CD4-positive, CD25-positive, alpha-beta regulatory T cell (primary cell): ENCODE measurements at regions not wholly inside any gene's neighbourhood (a gene's known extent, or its start where the extent isn't known, plus 50 kb on each side); places are given as distances from the start of the nearest gene placed in this dataset.
A peak's percentile ranks its signal among the peaks of the same experiment; 100 is the strongest.

Experiments
- ATAC-seq, 2 donors: fragments of 150-1000 bp; cut with Tn5 transposase; one replicate each; pipeline ENCODE4 v1.10.0; 2021; ENCODE audit warnings: low read depth in 2 of 2, moderate number of reproducible peaks in 2 of 2, moderate library complexity in 1 of 2
- DNase-seq, 3 donors: peaks; one replicate each; pipeline versions ENCODE4 v3.0.0 to v3.0.0-alpha.2; 2012 to 2022; ENCODE audit warnings: mixed read lengths in 1 of 3
- H3K27ac ChIP-seq: one replicate; pipeline ENCODE4 v1.7.0; 2013; ENCODE audit warnings: mild to moderate bottlenecking, low read length; ENCODE audit not compliant: insufficient read depth, poor library complexity, severe bottlenecking
- H3K27me3 ChIP-seq: one replicate; pipeline ENCODE4 v1.7.0; 2013; ENCODE audit warnings: low read length; ENCODE audit not compliant: control insufficient read depth, insufficient read depth
- H3K36me3 ChIP-seq: one replicate; pipeline ENCODE4 v1.7.0; 2013; ENCODE audit warnings: mild to moderate bottlenecking, low read length, moderate library complexity; ENCODE audit not compliant: control insufficient read depth, insufficient read depth
- H3K4me1 ChIP-seq: 2 replicates; pipeline ENCODE4 v1.7.0; 2013; ENCODE audit warnings: mild to moderate bottlenecking, low read length; ENCODE audit not compliant: insufficient read depth, control insufficient read depth, poor library complexity, severe bottlenecking
- H3K4me3 ChIP-seq: one replicate; pipeline ENCODE4 v1.7.0; 2013; ENCODE audit warnings: low read depth, mild to moderate bottlenecking, low read length, moderate library complexity
- H3K9me3 ChIP-seq, 2 experiments: 1 replicate in 1 of 2; 2 replicates in 1 of 2; pipeline ENCODE4 v1.7.0; 2013; ENCODE audit warnings: low read length in 2 of 2, mild to moderate bottlenecking in 1 of 2, moderate library complexity in 1 of 2; ENCODE audit not compliant: control insufficient read depth in 2 of 2
- H3K27ac Mint-ChIP-seq, 3 donors: one replicate each; pipeline ENCODE4 v1.8.0; 2020 to 2022; ENCODE audit warnings: mild to moderate bottlenecking in 3 of 3, mixed read lengths in 3 of 3, moderate library complexity in 2 of 3
- H3K27me3 Mint-ChIP-seq: one replicate; pipeline ENCODE4 v1.8.0; 2022; ENCODE audit warnings: mild to moderate bottlenecking, mixed read lengths
- H3K36me3 Mint-ChIP-seq: one replicate; pipeline ENCODE4 v1.8.0; 2020; ENCODE audit warnings: mixed read lengths
- H3K4me1 Mint-ChIP-seq, 4 donors: one replicate each; pipeline ENCODE4 v1.8.0; 2020 to 2022; ENCODE audit warnings: mixed read lengths in 4 of 4, mild to moderate bottlenecking in 1 of 4
- H3K4me3 Mint-ChIP-seq, 4 donors: one replicate each; pipeline ENCODE4 v1.8.0; 2020 to 2022; ENCODE audit warnings: mild to moderate bottlenecking in 4 of 4, mixed read lengths in 4 of 4, moderate library complexity in 3 of 4
- H3K9me3 Mint-ChIP-seq, 7 donors: one replicate each; pipeline ENCODE4 v1.8.0; 2020 to 2022; ENCODE audit warnings: mixed read lengths in 7 of 7, mild to moderate bottlenecking in 3 of 7, moderate library complexity in 2 of 7

DNA sequence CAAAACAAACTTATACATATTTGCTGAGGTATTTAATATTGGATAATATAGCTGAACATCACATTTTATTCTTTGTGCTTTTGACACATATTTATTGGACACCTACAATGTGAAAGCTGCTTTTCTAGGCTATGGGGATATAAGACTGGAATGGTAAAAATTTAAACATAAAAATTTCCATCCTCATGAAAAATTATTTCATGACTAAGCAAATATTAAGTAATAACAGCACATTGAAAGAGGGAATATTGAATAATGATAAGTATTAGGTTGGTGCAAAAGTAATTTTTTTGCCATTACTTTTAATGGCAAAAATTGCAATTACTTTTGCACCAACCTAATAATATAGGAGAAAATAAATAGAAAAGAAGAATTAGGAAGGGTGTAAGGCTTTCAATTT is 972.5 kb upstream of the CDH8 start:
- no peak for ATAC-seq
- Mint-ChIP-seq H3K4me1 (no peaks in the 10 kb centered on the region), H3K36me3 (no peaks in the 10 kb centered on the region), H3K9me3 (peaks cover 7 to 35% (median 16%) of the 10 kb centered on the region in 7 donors), H3K4me3 (no peak overlapping the region), H3K27me3 (no peaks in the 10 kb centered on the region), H3K27ac (no peak overlapping the region)
- Histone ChIP-seq H3K4me1 (no peaks in the 10 kb centered on the region), H3K9me3 (peaks cover 3 to 22% of the 10 kb centered on the region in 2 experiments), H3K27ac (no peak overlapping the region), H3K4me3 (no peak overlapping the region), H3K36me3 (no peaks in the 10 kb centered on the region), H3K27me3 (no peaks in the 10 kb centered on the region)
- DNase-seq, result no peak

DNA sequence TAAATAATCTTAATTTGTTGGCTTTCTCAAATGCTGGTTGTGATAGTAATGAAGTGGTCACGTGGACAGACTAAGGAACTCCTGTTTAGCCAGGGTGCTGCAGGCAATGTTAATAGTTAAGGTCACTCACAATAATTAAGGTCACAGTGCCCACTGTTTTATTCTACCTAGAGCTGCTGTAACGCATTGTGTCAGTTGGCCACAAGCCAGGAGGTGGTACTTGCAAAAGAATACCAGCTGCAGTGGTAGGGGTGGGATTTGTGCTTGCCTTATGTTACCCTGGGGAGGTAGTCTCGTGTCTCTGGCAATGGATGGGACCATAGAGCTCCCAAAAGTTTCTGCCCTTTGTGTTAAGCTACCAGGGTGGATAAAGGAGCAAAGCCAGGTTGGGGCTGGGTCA is 969.1 kb upstream of the CDH8 start:
- Mint-ChIP-seq H3K36me3 (no peaks in the 10 kb centered on the region), H3K27ac (no peak overlapping the region), H3K27me3 (no peaks in the 10 kb centered on the region), H3K4me1 (no peaks in the 10 kb centered on the region), H3K4me3 (no peak overlapping the region), H3K9me3 (peaks cover 4 to 24% (median 12%) of the 10 kb centered on the region in 7 donors)
- H3K36me3 ChIP-seq, result no peaks in the 10 kb centered on the region
- DNase-seq (no peak), ATAC-seq (no peak)
- H3K4me3 ChIP-seq, result no peak overlapping the region
- H3K27ac ChIP-seq, result no peak overlapping the region
- H3K9me3 ChIP-seq, result peaks cover 3 to 22% of the 10 kb centered on the region in 2 experiments
- no peaks in the 10 kb centered on the region for H3K4me1 ChIP-seq
- H3K27me3 ChIP-seq, result no peaks in the 10 kb centered on the region

DNA sequence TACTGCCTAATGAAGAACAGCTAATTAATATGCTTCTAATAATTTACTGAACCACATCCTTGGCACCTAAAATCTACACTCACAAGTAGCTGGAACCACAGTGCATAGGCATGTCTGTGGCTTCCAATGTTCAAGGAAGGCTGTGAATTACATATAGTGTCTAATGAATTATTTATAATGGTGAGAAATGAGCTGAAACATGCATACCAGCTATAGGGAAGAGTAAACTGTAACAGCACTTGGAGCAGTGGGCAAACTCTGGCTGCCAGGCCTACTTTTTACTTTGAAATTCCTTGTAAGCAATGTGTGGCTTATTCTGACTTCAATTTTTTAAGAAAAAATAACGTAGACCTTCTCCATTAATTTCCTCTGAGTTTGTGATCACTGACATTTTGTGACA is 953.2 kb upstream of the CDH8 start:
- H3K9me3 Mint-ChIP-seq, result peaks cover 2 to 37% (median 9%) of the 10 kb centered on the region in 7 donors
- DNase-seq (no peak), ATAC-seq (no peak)
- Histone ChIP-seq H3K4me3 (no peak overlapping the region), H3K36me3 (no peaks in the 10 kb centered on the region), H3K4me1 (no peaks in the 10 kb centered on the region), H3K27ac (no peak overlapping the region), H3K27me3 (no peaks in the 10 kb centered on the region), H3K9me3 (peaks cover 4 to 6% of the 10 kb centered on the region in 2 experiments)
- H3K36me3 Mint-ChIP-seq, result no peaks in the 10 kb centered on the region
- H3K27ac Mint-ChIP-seq, result no peak overlapping the region
- no peaks in the 10 kb centered on the region for H3K27me3 Mint-ChIP-seq
- H3K4me1 Mint-ChIP-seq, result no peaks in the 10 kb centered on the region
- H3K4me3 Mint-ChIP-seq, result no peak overlapping the region

DNA sequence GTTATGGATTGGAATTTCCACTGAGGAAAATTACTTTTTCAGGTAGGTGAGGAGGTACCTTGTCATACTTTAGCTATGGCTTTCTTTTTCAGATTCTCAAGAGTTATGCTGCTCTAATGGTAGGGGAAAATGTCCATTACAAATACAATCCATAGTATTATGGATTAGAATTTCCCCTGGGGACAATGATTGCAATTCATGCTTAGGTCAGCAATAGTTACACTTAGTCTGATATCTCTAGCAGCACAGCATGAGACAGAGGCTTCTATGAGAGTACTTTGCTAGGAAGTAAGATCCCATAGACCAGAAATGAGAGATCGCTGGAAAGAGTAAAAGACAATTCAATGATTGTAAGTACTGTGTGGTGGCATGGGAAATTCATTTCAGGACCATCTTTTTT is 949.5 kb upstream of the CDH8 start:
- no peak for ATAC-seq
- peaks cover 4 to 40% (median 9%) of the 10 kb centered on the region in 7 donors for H3K9me3 Mint-ChIP-seq

DNA sequence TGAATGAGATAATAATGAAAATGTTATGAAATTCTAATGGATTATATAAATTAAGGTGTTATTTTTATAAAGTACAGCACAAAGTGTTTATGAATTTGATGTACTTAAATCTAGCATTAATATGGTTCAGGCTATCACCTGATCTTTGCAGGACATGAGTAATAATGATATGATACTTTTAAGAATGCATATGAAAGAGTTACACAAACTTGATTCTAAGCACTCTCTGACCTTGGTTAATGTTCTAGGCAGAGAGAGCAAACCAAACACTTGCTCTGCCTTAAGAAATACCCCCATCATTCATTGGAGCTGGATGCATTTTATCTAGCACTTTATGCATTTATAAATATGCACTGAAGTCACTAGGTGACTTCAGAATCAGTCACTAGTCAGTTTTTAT is 942.2 kb upstream of the CDH8 start:
- Histone ChIP-seq H3K9me3 (peaks cover 3 to 18% of the 10 kb centered on the region in 2 experiments), H3K27me3 (no peaks in the 10 kb centered on the region), H3K4me3 (no peak overlapping the region), H3K4me1 (no peaks in the 10 kb centered on the region), H3K27ac (no peak overlapping the region), H3K36me3 (no peaks in the 10 kb centered on the region)
- no peak for DNase-seq
- Mint-ChIP-seq H3K36me3 (no peaks in the 10 kb centered on the region), H3K9me3 (peaks cover 0 to 33% (median 7%) of the 10 kb centered on the region in 7 donors), H3K27ac (no peak overlapping the region), H3K27me3 (no peaks in the 10 kb centered on the region), H3K4me1 (no peaks in the 10 kb centered on the region), H3K4me3 (no peak overlapping the region)
- ATAC-seq, result no peak

More for the DNA sequence above, 949.5 kb upstream of the CDH8 start:
- Histone ChIP-seq H3K27me3 (no peaks in the 10 kb centered on the region), H3K9me3 (peaks cover 3 to 4% of the 10 kb centered on the region in 2 experiments), H3K27ac (no peak overlapping the region), H3K4me3 (no peak overlapping the region), H3K4me1 (no peaks in the 10 kb centered on the region), H3K36me3 (no peaks in the 10 kb centered on the region)
- Mint-ChIP-seq H3K27ac (no peak overlapping the region), H3K4me1 (no peaks in the 10 kb centered on the region), H3K27me3 (no peaks in the 10 kb centered on the region), H3K4me3 (no peak overlapping the region), H3K36me3 (no peaks in the 10 kb centered on the region)
- no peak for DNase-seq

DNA sequence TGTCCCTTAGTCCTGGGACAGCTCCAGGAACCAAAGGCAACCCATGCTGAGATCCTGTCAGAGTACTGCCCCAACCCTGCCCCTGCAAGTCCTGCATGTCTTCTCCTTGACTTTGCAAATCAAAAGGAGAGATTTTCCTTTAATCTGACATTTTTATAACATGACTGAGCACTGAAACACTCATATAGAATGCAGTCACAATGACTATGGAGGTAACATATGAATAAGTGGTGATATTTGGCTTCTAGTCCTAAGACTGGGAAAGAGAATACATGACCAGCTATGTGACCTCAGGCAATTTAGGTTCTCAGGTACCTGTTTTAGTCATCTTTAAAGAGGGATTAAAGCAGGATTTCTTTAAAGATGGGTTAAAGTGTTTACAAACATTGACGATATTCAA is 941.6 kb upstream of the CDH8 start:
- ATAC-seq (no peak), DNase-seq (no peak)
- H3K4me3 Mint-ChIP-seq, result no peak overlapping the region
- Histone ChIP-seq H3K4me3 (no peak overlapping the region), H3K27me3 (no peaks in the 10 kb centered on the region), H3K36me3 (no peaks in the 10 kb centered on the region), H3K9me3 (peaks cover 3 to 18% of the 10 kb centered on the region in 2 experiments), H3K27ac (no peak overlapping the region), H3K4me1 (no peaks in the 10 kb centered on the region)
- peaks cover 0 to 30% (median 7%) of the 10 kb centered on the region in 7 donors for H3K9me3 Mint-ChIP-seq
- no peaks in the 10 kb centered on the region for H3K27me3 Mint-ChIP-seq
- no peaks in the 10 kb centered on the region for H3K36me3 Mint-ChIP-seq
- H3K4me1 Mint-ChIP-seq, result no peaks in the 10 kb centered on the region
- H3K27ac Mint-ChIP-seq, result peak overlapping the region in 1 of 3 donors; percentile 17

DNA sequence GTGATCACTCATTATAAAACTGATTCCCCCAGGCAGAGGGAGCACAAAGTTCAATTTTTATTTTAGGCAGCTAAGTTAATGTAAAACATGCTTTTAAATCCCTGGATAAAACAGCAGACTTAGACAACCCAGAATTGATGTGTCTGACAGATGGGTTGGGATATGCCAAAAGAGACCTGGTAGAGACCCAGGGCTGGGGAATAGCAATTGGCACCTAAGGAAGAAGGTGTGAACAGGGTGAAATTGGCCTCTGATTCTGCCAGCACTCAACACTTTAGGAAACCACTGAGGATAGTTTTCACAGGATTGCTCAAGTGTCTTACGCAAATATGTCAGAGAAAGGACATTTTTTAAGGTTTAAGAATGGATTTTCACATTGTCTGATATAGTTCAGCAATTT is 938.2 kb upstream of the CDH8 start:
- DNase-seq (no peak), ATAC-seq (no peak)
- H3K27ac ChIP-seq, result no peak overlapping the region
- no peak overlapping the region for H3K4me3 ChIP-seq
- Mint-ChIP-seq H3K4me3 (no peak overlapping the region), H3K4me1 (no peaks in the 10 kb centered on the region), H3K9me3 (peaks cover 0 to 46% (median 8%) of the 10 kb centered on the region in 7 donors), H3K27me3 (no peaks in the 10 kb centered on the region), H3K36me3 (no peaks in the 10 kb centered on the region), H3K27ac (no peak overlapping the region)
- no peaks in the 10 kb centered on the region for H3K36me3 ChIP-seq
- H3K27me3 ChIP-seq, result no peaks in the 10 kb centered on the region
- no peaks in the 10 kb centered on the region for H3K4me1 ChIP-seq
- peaks cover 3 to 28% of the 10 kb centered on the region in 2 experiments for H3K9me3 ChIP-seq

DNA sequence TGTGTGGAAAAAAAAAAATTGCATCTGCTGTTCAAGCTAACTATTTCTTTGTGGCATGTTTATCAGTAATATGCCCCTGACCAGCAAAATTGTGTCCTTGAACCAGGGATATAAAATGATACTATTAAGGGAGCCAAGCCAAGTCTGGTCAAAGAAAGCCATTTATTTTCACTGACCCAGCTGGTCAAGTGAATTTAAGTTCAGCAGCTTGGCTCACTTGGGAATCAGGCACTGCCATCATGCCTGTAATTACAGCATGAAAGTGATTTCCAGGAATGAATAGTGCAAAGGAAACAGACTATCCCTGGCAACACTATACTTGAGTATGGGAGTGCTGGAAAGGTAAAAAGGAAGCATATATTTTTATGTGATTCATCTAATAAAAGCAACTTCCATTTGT is 934.6 kb upstream of the CDH8 start:
- H3K4me1 Mint-ChIP-seq, result no peaks in the 10 kb centered on the region
- H3K27me3 Mint-ChIP-seq, result no peaks in the 10 kb centered on the region

More for the DNA sequence above, 934.6 kb upstream of the CDH8 start:
- Mint-ChIP-seq H3K36me3 (no peaks in the 10 kb centered on the region), H3K27ac (no peak overlapping the region), H3K9me3 (peaks cover 3 to 41% (median 8%) of the 10 kb centered on the region in 7 donors), H3K4me3 (no peak overlapping the region)
- H3K4me1 ChIP-seq, result no peaks in the 10 kb centered on the region
- H3K27ac ChIP-seq, result no peak overlapping the region
- ATAC-seq (no peak), DNase-seq (no peak)
- no peaks in the 10 kb centered on the region for H3K36me3 ChIP-seq
- H3K4me3 ChIP-seq, result no peak overlapping the region
- H3K27me3 ChIP-seq, result no peaks in the 10 kb centered on the region
- H3K9me3 ChIP-seq, result peaks cover 0 to 22% of the 10 kb centered on the region in 2 experiments
